ENCODE measurements at regions not wholly inside any gene's neighbourhood (a gene's known extent, or its start where the extent isn't known, plus 50 kb on each side); places are given as distances from the start of the nearest gene placed in this dataset.
"Not testable (repeated sequence)": the region's sequence is repeated elsewhere in the genome, so short reads cannot be mapped to it uniquely, and the experiment has no call there.

GRCh38 chr15:81885135-81885534 lies 160.7 kb downstream of the MEX3B start:
- H3K4me1 Mint-ChIP-seq (ENCODE audit: low read depth), result peaks cover 55% of the 10 kb centered on the region
- no peak overlapping the region for H3K27ac Mint-ChIP-seq (ENCODE audit: unreplicated experiment)
- no peak overlapping the region for H3K4me3 Mint-ChIP-seq (ENCODE audit: unreplicated experiment)
- H3K36me3 Mint-ChIP-seq (ENCODE audit: low read depth), result peaks cover 1% of the 10 kb centered on the region
- no peak for DNase-seq (ENCODE audit: low spot score)
- H3K27me3 Mint-ChIP-seq (ENCODE audit: low read depth), result no peaks in the 10 kb centered on the region
- TF ChIP-seq CTCF (IDR thresholded peaks at IDR 0.05), result no peak
- peaks cover 11% of the 10 kb centered on the region for H3K9me3 Mint-ChIP-seq (ENCODE audit: low read depth)

- no peak for DNase-seq (ENCODE audit: low spot score)
- H3K4me3 Mint-ChIP-seq (ENCODE audit: unreplicated experiment), result no peak overlapping the region
- no peaks in the 10 kb centered on the region for H3K36me3 Mint-ChIP-seq (ENCODE audit: low read depth)
- no peak overlapping the region for H3K27ac Mint-ChIP-seq (ENCODE audit: unreplicated experiment)
- TF ChIP-seq CTCF (IDR thresholded peaks at IDR 0.05), result no peak
- peaks cover 42% of the 10 kb centered on the region for H3K4me1 Mint-ChIP-seq (ENCODE audit: low read depth)
- H3K27me3 Mint-ChIP-seq (ENCODE audit: low read depth), result no peaks in the 10 kb centered on the region
- H3K9me3 Mint-ChIP-seq (ENCODE audit: low read depth), result peaks cover 7% of the 10 kb centered on the region
Observed at GRCh38 chr15:81882504-81882903, 163.3 kb downstream of the MEX3B start.

GRCh38 chr15:81880833-81881232 lies 165.0 kb downstream of the MEX3B start:
- DNase-seq (ENCODE audit: low spot score), result no peak
- Mint-ChIP-seq H3K36me3 (ENCODE audit: low read depth) (no peaks in the 10 kb centered on the region), H3K4me1 (ENCODE audit: low read depth) (peaks cover 28% of the 10 kb centered on the region), H3K4me3 (ENCODE audit: unreplicated experiment) (no peak overlapping the region), H3K27me3 (ENCODE audit: low read depth) (no peaks in the 10 kb centered on the region), H3K27ac (ENCODE audit: unreplicated experiment) (no peak overlapping the region), H3K9me3 (ENCODE audit: low read depth) (peaks cover 2% of the 10 kb centered on the region)
- no peak for TF ChIP-seq CTCF (IDR thresholded peaks at IDR 0.05)

- DNase-seq (ENCODE audit: low spot score), result no peak
- TF ChIP-seq CTCF (IDR thresholded peaks at IDR 0.05), result no peak
- H3K4me3 Mint-ChIP-seq (ENCODE audit: unreplicated experiment), result no peak overlapping the region
- peaks cover 2% of the 10 kb centered on the region for H3K9me3 Mint-ChIP-seq (ENCODE audit: low read depth)
- no peaks in the 10 kb centered on the region for H3K27me3 Mint-ChIP-seq (ENCODE audit: low read depth)
- H3K4me1 Mint-ChIP-seq (ENCODE audit: low read depth), result peaks cover 27% of the 10 kb centered on the region
- no peak overlapping the region for H3K27ac Mint-ChIP-seq (ENCODE audit: unreplicated experiment)
- H3K36me3 Mint-ChIP-seq (ENCODE audit: low read depth), result no peaks in the 10 kb centered on the region
Observed at GRCh38 chr15:81880314-81880713, 165.5 kb downstream of the MEX3B start.

GRCh38 chr15:81875717-81876116 lies 170.1 kb downstream of the MEX3B start:
- not testable (repeated sequence) for H3K27me3 Mint-ChIP-seq (ENCODE audit: low read depth); H3K4me3 Mint-ChIP-seq (ENCODE audit: unreplicated experiment); DNase-seq (ENCODE audit: low spot score); H3K36me3 Mint-ChIP-seq (ENCODE audit: low read depth); H3K27ac Mint-ChIP-seq (ENCODE audit: unreplicated experiment); H3K9me3 Mint-ChIP-seq (ENCODE audit: low read depth)
- peaks cover 21% of the 10 kb centered on the region for H3K4me1 Mint-ChIP-seq (ENCODE audit: low read depth)

- not testable (repeated sequence) for H3K27me3 Mint-ChIP-seq (ENCODE audit: low read depth); DNase-seq (ENCODE audit: low spot score); H3K9me3 Mint-ChIP-seq (ENCODE audit: low read depth); H3K4me1 Mint-ChIP-seq (ENCODE audit: low read depth); H3K36me3 Mint-ChIP-seq (ENCODE audit: low read depth)
- H3K27ac Mint-ChIP-seq (ENCODE audit: unreplicated experiment), result peak overlapping the region; percentile 95
- peak overlapping the region; percentile 76 for H3K4me3 Mint-ChIP-seq (ENCODE audit: unreplicated experiment)
Observed at GRCh38 chr15:81870746-81871106, 175.1 kb downstream of the MEX3B start.

- peak overlapping the region; percentile 76 for H3K4me3 Mint-ChIP-seq (ENCODE audit: unreplicated experiment)
- H3K36me3 Mint-ChIP-seq (ENCODE audit: low read depth); H3K27me3 Mint-ChIP-seq (ENCODE audit: low read depth); DNase-seq (ENCODE audit: low spot score); H3K9me3 Mint-ChIP-seq (ENCODE audit: low read depth); H3K4me1 Mint-ChIP-seq (ENCODE audit: low read depth): not testable (repeated sequence)
- H3K27ac Mint-ChIP-seq (ENCODE audit: unreplicated experiment), result peak overlapping the region; percentile 95
Observed at GRCh38 chr15:81870062-81870745, 175.6 kb downstream of the MEX3B start.

All from chondrocyte (in vitro differentiated cells).